ENCODE measurements at regions not wholly inside any gene's neighbourhood (a gene's known extent, or its start where the extent isn't known, plus 50 kb on each side); places are given as distances from the start of the nearest gene placed in this dataset.

- TF ChIP-seq, protein P1, sequence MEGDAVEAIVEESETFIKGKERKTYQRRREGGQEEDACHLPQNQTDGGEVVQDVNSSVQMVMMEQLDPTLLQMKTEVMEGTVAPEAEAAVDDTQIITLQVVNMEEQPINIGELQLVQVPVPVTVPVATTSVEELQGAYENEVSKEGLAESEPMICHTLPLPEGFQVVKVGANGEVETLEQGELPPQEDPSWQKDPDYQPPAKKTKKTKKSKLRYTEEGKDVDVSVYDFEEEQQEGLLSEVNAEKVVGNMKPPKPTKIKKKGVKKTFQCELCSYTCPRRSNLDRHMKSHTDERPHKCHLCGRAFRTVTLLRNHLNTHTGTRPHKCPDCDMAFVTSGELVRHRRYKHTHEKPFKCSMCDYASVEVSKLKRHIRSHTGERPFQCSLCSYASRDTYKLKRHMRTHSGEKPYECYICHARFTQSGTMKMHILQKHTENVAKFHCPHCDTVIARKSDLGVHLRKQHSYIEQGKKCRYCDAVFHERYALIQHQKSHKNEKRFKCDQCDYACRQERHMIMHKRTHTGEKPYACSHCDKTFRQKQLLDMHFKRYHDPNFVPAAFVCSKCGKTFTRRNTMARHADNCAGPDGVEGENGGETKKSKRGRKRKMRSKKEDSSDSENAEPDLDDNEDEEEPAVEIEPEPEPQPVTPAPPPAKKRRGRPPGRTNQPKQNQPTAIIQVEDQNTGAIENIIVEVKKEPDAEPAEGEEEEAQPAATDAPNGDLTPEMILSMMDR (IDR thresholded peaks at IDR 0.05; ENCODE audit: low read length): no peak
- TF ChIP-seq EZH2 (optimal IDR thresholded peaks at IDR 0.05; ENCODE audit: low read depth, low read length): no peak
- no peak for TF ChIP-seq EZH2phosphoT487 (IDR thresholded peaks at IDR 0.05; ENCODE audit: low read length)
Measured at GRCh38 chr6:164855281-164855680, 454.1 kb downstream of the C6orf118 start.

Data from MM.1S (cell line).